H9 (cell line): ENCODE measurements at regions not wholly inside any gene's neighbourhood (a gene's known extent, or its start where the extent isn't known, plus 50 kb on each side); places are given as distances from the start of the nearest gene placed in this dataset.
"Not testable (repeated sequence)": the region's sequence is repeated elsewhere in the genome, so short reads cannot be mapped to it uniquely, and the experiment has no call there.

ENCODE experiments used
- DNase-seq: peaks from one replicate; pipeline ENCODE4 v3.0.0-alpha.2; 2017
- H2AFZ ChIP-seq: one replicate; pipeline ENCODE4 v1.6.1; 2013; ENCODE audit warnings: mild to moderate bottlenecking, low read length, control low read depth, moderate library complexity
- H2AK5ac ChIP-seq: 2 replicates; pipeline ENCODE4 v1.6.1; 2013; ENCODE audit warnings: low read length, control low read depth, mixed read lengths; ENCODE audit not compliant: insufficient read length
- H2BK120ac ChIP-seq: one replicate; pipeline ENCODE4 v1.6.1; 2013; ENCODE audit warnings: low read depth, mild to moderate bottlenecking, low read length, control low read depth, inconsistent platforms; ENCODE audit not compliant: poor library complexity, severe bottlenecking
- H2BK12ac ChIP-seq: 2 replicates; pipeline ENCODE4 v1.6.1; 2013; ENCODE audit warnings: low read length, control low read depth, mixed read lengths, low read depth; ENCODE audit not compliant: insufficient read length
- H2BK15ac ChIP-seq: 2 replicates; pipeline ENCODE4 v1.6.1; 2013; ENCODE audit warnings: low read depth, low read length, control low read depth
- H2BK20ac ChIP-seq: one replicate; pipeline ENCODE4 v1.6.1; 2013; ENCODE audit warnings: low read depth, mild to moderate bottlenecking, low read length, control low read depth, inconsistent platforms; ENCODE audit not compliant: poor library complexity, severe bottlenecking
- H2BK5ac ChIP-seq: 2 replicates; pipeline ENCODE4 v1.6.1; 2013; ENCODE audit warnings: low read length, control low read depth, mixed read lengths; ENCODE audit not compliant: insufficient read length
- H3K14ac ChIP-seq: 2 replicates; pipeline ENCODE4 v1.6.1; 2013; ENCODE audit warnings: low read length, control low read depth; ENCODE audit not compliant: insufficient read depth
- H3K18ac ChIP-seq: 2 replicates; pipeline ENCODE4 v1.6.1; 2013; ENCODE audit warnings: low read depth, mild to moderate bottlenecking, mixed read lengths, low read length, control low read depth; ENCODE audit not compliant: insufficient read length
- H3K23ac ChIP-seq: 2 replicates; pipeline ENCODE4 v1.6.1; 2013; ENCODE audit warnings: low read length, control low read depth, mixed read lengths, low read depth; ENCODE audit not compliant: insufficient read length
- H3K23me2 ChIP-seq: 2 replicates; pipeline ENCODE4 v1.6.1; 2013; ENCODE audit warnings: low read depth, mild to moderate bottlenecking, mixed read lengths, low read length, control low read depth; ENCODE audit not compliant: insufficient read length, poor library complexity, severe bottlenecking
- H3K27ac ChIP-seq: 2 replicates; pipeline ENCODE4 v1.5.1; 2013; ENCODE audit warnings: low read length, control low read depth, mixed read lengths, low read depth; ENCODE audit not compliant: insufficient read length
- H3K27me3 ChIP-seq: 2 replicates; pipeline ENCODE4 v1.6.1; 2013; ENCODE audit warnings: low read length, control low read depth, inconsistent platforms; ENCODE audit not compliant: insufficient read depth
- H3K4ac ChIP-seq: 2 replicates; pipeline ENCODE4 v1.6.1; 2013; ENCODE audit warnings: low read depth, mild to moderate bottlenecking, control low read depth, inconsistent platforms, low read length, moderate library complexity
- H3K4me1 ChIP-seq: 2 replicates; pipeline ENCODE4 v1.6.1; 2013; ENCODE audit warnings: low read length, control low read depth, inconsistent platforms; ENCODE audit not compliant: insufficient read depth
- H3K4me2 ChIP-seq: 2 replicates; pipeline ENCODE4 v1.6.1; 2013; ENCODE audit warnings: low read length, control low read depth, mixed read lengths; ENCODE audit not compliant: insufficient read length, insufficient read depth
- H3K56ac ChIP-seq: 2 replicates; pipeline ENCODE4 v1.6.1; 2013; ENCODE audit warnings: low read depth, mild to moderate bottlenecking, mixed read lengths, low read length, control low read depth; ENCODE audit not compliant: insufficient read length
- H3K79me1 ChIP-seq: 2 replicates; pipeline ENCODE4 v1.6.1; 2013; ENCODE audit warnings: low read depth, mild to moderate bottlenecking, moderate library complexity, low read length, control low read depth, inconsistent platforms; ENCODE audit not compliant: insufficient read depth, poor library complexity, severe bottlenecking
- H3K79me2 ChIP-seq: 2 replicates; pipeline ENCODE4 v1.6.1; 2013; ENCODE audit warnings: low read length, control low read depth, inconsistent platforms; ENCODE audit not compliant: insufficient read depth
- H3K9ac ChIP-seq: 2 replicates; pipeline ENCODE4 v1.6.1; 2013; ENCODE audit warnings: low read length, control low read depth, mixed read lengths; ENCODE audit not compliant: insufficient read length; ENCODE audit errors: extremely low read depth
- H3K9me3 ChIP-seq: one replicate; pipeline ENCODE4 v1.6.1; 2013; ENCODE audit warnings: low read depth, low read length, inconsistent platforms; ENCODE audit not compliant: control insufficient read depth
- H3T11ph ChIP-seq: one replicate; pipeline ENCODE4 v1.6.1; 2013; ENCODE audit warnings: mild to moderate bottlenecking, low read length, control low read depth, inconsistent platforms
- H4K20me1 ChIP-seq: one replicate; pipeline ENCODE4 v1.6.1; 2013; ENCODE audit not compliant: control insufficient read depth, insufficient read length, insufficient read depth
- H4K5ac ChIP-seq: 2 replicates; pipeline ENCODE4 v1.6.1; 2013; ENCODE audit warnings: low read depth, mild to moderate bottlenecking, mixed read lengths, low read length, control low read depth; ENCODE audit not compliant: insufficient read length
- H4K8ac ChIP-seq: replicated peaks from 2 replicates; pipeline ENCODE4 v1.6.1; 2013; ENCODE audit warnings: low read length, control low read depth, mixed read lengths, low read depth; ENCODE audit not compliant: insufficient read length
- H4K91ac ChIP-seq: 2 replicates; pipeline ENCODE4 v1.6.1; 2013; ENCODE audit warnings: low read depth, mild to moderate bottlenecking, moderate library complexity, mixed read lengths, low read length, control low read depth; ENCODE audit not compliant: insufficient read length
- H3K27ac Mint-ChIP-seq, 3 experiments: 2 replicates in 2 of 3; 3 replicates in 1 of 3; pipeline ENCODE4 v1.8.0; 2020 to 2021; ENCODE audit warnings: mixed read lengths in 3 of 3, mild to moderate bottlenecking in 1 of 3, moderate library complexity in 1 of 3
- H3K27me3 Mint-ChIP-seq: 2 replicates; pipeline ENCODE4 v1.8.0; 2021; ENCODE audit warnings: low read depth, mild to moderate bottlenecking, moderate library complexity, mixed read lengths
- H3K36me3 Mint-ChIP-seq, 3 experiments: 2 replicates in 2 of 3; 3 replicates in 1 of 3; pipeline ENCODE4 v1.8.0; 2020 to 2021; ENCODE audit warnings: low read depth in 3 of 3, mixed read lengths in 3 of 3; ENCODE audit not compliant: insufficient read depth in 1 of 3
- H3K4me1 Mint-ChIP-seq, 2 experiments: 2 replicates each; pipeline ENCODE4 v1.8.0; 2020; ENCODE audit warnings: mixed read lengths in 2 of 2
- H3K4me3 Mint-ChIP-seq, 2 experiments: 2 replicates in 1 of 2; 3 replicates in 1 of 2; pipeline ENCODE4 v1.8.0; 2020 to 2021; ENCODE audit warnings: mild to moderate bottlenecking in 2 of 2, mixed read lengths in 2 of 2, moderate library complexity in 1 of 2
- H3K9me3 Mint-ChIP-seq, 2 experiments: 2 replicates in 1 of 2; 3 replicates in 1 of 2; pipeline ENCODE4 v1.8.0; 2020; ENCODE audit warnings: mild to moderate bottlenecking in 2 of 2, mixed read lengths in 2 of 2, moderate library complexity in 1 of 2
- CTCF ChIP-seq: fragments of 200-600 bp; sonication (generic); conservative IDR thresholded peaks from 3 replicates; pipeline ENCODE4 v1.8.0; 2021; ENCODE audit warnings: antibody characterized with exemption, mild to moderate bottlenecking
- WGBS: extraction: QIAGEN DNeasy Blood & Tissue Kit; methylation state at CpG from one replicate; pipeline ENCODE4 v1.1.7; 2013; ENCODE audit warnings: missing lambda C conversion rate, low lambda C conversion rate, mixed read lengths; ENCODE audit not compliant: insufficient read length; ENCODE audit errors: extremely low coverage; 5-methylcytosine and 5-hydroxymethylcytosine counted together

GRCh38 chr14:46404865-46405811 is 246.4 kb downstream of the RPL10L start:
- H4K5ac ChIP-seq = no peak overlapping the region
- H3T11ph ChIP-seq = no peak overlapping the region
- H3K4me2 ChIP-seq = peak overlapping the region; percentile 49
- no peak overlapping the region for H2BK12ac ChIP-seq
- no CpG with 5 or more reads among the region's 2 CpGs for WGBS
- no peak overlapping the region for H4K91ac ChIP-seq
- no peak overlapping the region for H3K23ac ChIP-seq
- H3K4ac ChIP-seq = no peak overlapping the region
- H3K18ac ChIP-seq = no peak overlapping the region
- H3K56ac ChIP-seq = no peak overlapping the region
- peaks cover 43 to 49% of the 10 kb centered on the region in 2 experiments for H3K4me1 Mint-ChIP-seq
- no peaks in the 10 kb centered on the region for H4K20me1 ChIP-seq
- H3K4me3 Mint-ChIP-seq = peak overlapping the region in 1 of 2 experiments; percentile 16; a peak in 3 of 5 replicates
- DNase-seq = no peak
- H3K14ac ChIP-seq = no peak overlapping the region
- no peak overlapping the region for H3K9ac ChIP-seq
- no peaks in the 10 kb centered on the region for H3K79me2 ChIP-seq
- peak overlapping the region; percentile 96 for H3K27ac ChIP-seq
- no peaks in the 10 kb centered on the region for H3K4me1 ChIP-seq
- no peak for TF ChIP-seq CTCF
- H4K8ac ChIP-seq = no peak overlapping the region
- peak overlapping the region; percentile 73 for H2AFZ ChIP-seq
- H2AK5ac ChIP-seq = no peak overlapping the region
- no peaks in the 10 kb centered on the region for H3K9me3 Mint-ChIP-seq
- no peaks in the 10 kb centered on the region for H3K23me2 ChIP-seq
- H3K9me3 ChIP-seq = no peaks in the 10 kb centered on the region
- no peaks in the 10 kb centered on the region for H3K79me1 ChIP-seq
- H3K27me3 ChIP-seq = no peaks in the 10 kb centered on the region
- H2BK120ac ChIP-seq = no peak overlapping the region
- H2BK5ac ChIP-seq = no peak overlapping the region
- H3K27ac Mint-ChIP-seq = peak overlapping the region; percentile 92 to 97 (median 93)
- no peaks in the 10 kb centered on the region for H3K27me3 Mint-ChIP-seq
- H2BK15ac ChIP-seq = no peak overlapping the region
- H3K36me3 Mint-ChIP-seq = no peaks in the 10 kb centered on the region; a peak in 1 of 7 replicates
- no peak overlapping the region for H2BK20ac ChIP-seq

- not testable (repeated sequence) for H4K5ac ChIP-seq, H2BK12ac ChIP-seq
- peak overlapping the region; percentile 13 to 96 (median 92); a peak in 6 of 7 replicates for H3K27ac Mint-ChIP-seq
These were observed 249.4 kb downstream of the RPL10L start for GRCh38 chr14:46402001-46402690.

More at GRCh38 chr14:46402001-46402690, 249.4 kb downstream of the RPL10L start:
- H3T11ph ChIP-seq, H3K9me3 Mint-ChIP-seq, H2AK5ac ChIP-seq, H3K23me2 ChIP-seq, H3K14ac ChIP-seq, H2BK120ac ChIP-seq, H3K4me3 Mint-ChIP-seq, H3K4me2 ChIP-seq, H3K9ac ChIP-seq, H3K27me3 ChIP-seq, H3K9me3 ChIP-seq, H3K56ac ChIP-seq, H3K4ac ChIP-seq, H3K36me3 Mint-ChIP-seq, H3K79me1 ChIP-seq, H4K20me1 ChIP-seq, DNase-seq, H3K27ac ChIP-seq, H2BK15ac ChIP-seq, H4K91ac ChIP-seq, H2BK20ac ChIP-seq, H3K4me1 ChIP-seq, H4K8ac ChIP-seq, H2BK5ac ChIP-seq, H3K23ac ChIP-seq, H3K18ac ChIP-seq, H3K79me2 ChIP-seq, H3K27me3 Mint-ChIP-seq: not testable (repeated sequence)
- peaks cover 50 to 52% of the 10 kb centered on the region in 2 experiments for H3K4me1 Mint-ChIP-seq
- WGBS = no CpG with 5 or more reads among the region's 18 CpGs
- H2AFZ ChIP-seq = peak overlapping the region; percentile 56
